MM.1S (cell line): ENCODE measurements at regions not wholly inside any gene's neighbourhood (a gene's known extent, or its start where the extent isn't known, plus 50 kb on each side); places are given as distances from the start of the nearest gene placed in this dataset.
"Not testable (repeated sequence)": the region's sequence is repeated elsewhere in the genome, so short reads cannot be mapped to it uniquely, and the experiment has no call there.

Experiments used
- DNase-seq: peaks from one replicate; pipeline ENCODE4 v3.0.0-alpha.2; 2015
- H2AFZ ChIP-seq: fragments of 300-600 bp; sonication (generic); 2 replicates; pipeline ENCODE4 v1.6.0; 2016; ENCODE audit warnings: antibody characterized with exemption, low read length
- H3F3A ChIP-seq: fragments of 300-600 bp; sonication (generic); 2 replicates; pipeline ENCODE4 v1.6.1; 2016; ENCODE audit warnings: mild to moderate bottlenecking, antibody characterized with exemption, low read length, moderate library complexity, mixed read lengths; ENCODE audit not compliant: insufficient read depth
- H3K27ac ChIP-seq: fragments of 300-600 bp; sonication (generic); 2 replicates; pipeline ENCODE4 v1.5.1; 2016; ENCODE audit warnings: mild to moderate bottlenecking, low read length
- H3K27me3 ChIP-seq: fragments of 300-600 bp; sonication (generic); replicated peaks from 2 replicates; pipeline ENCODE4 v1.6.0; 2016; ENCODE audit warnings: low read length; ENCODE audit not compliant: insufficient read depth
- H3K36me3 ChIP-seq: fragments of 300-600 bp; sonication (generic); replicated peaks from 2 replicates; pipeline ENCODE4 v1.6.1; 2016; ENCODE audit warnings: mild to moderate bottlenecking, low read length, mixed read lengths; ENCODE audit not compliant: insufficient read depth
- H3K4me1 ChIP-seq: fragments of 300-600 bp; sonication (generic); 2 replicates; pipeline ENCODE4 v1.6.1; 2016; ENCODE audit warnings: low read length, mixed read lengths
- H3K4me2 ChIP-seq: fragments of 300-600 bp; sonication (generic); 2 replicates; pipeline ENCODE4 v1.6.0; 2016; ENCODE audit warnings: low read depth, low read length
- H3K4me3 ChIP-seq: fragments of 300-600 bp; sonication (generic); 2 replicates; pipeline ENCODE4 v1.5.1; 2016; ENCODE audit warnings: low read length, mixed read lengths
- H3K79me2 ChIP-seq: fragments of 300-600 bp; sonication (generic); 2 replicates; pipeline ENCODE4 v1.6.1; 2016; ENCODE audit warnings: mixed run types, low read length, mixed read lengths
- H3K9ac ChIP-seq: fragments of 300-600 bp; sonication (generic); 2 replicates; pipeline ENCODE4 v1.6.1; 2016; ENCODE audit warnings: low read length, mixed read lengths
- H3K9me2 ChIP-seq: fragments of 300-600 bp; sonication (generic); replicated peaks from 2 replicates; pipeline ENCODE4 v1.6.1; 2016; ENCODE audit warnings: mild to moderate bottlenecking, low read length, mixed read lengths; ENCODE audit not compliant: insufficient read depth
- H3K9me3 ChIP-seq: fragments of 300-600 bp; sonication (generic); replicated peaks from 2 replicates; pipeline ENCODE4 v1.6.1; 2016; ENCODE audit warnings: mild to moderate bottlenecking, low read length, mixed read lengths; ENCODE audit not compliant: insufficient read depth
- H4K20me1 ChIP-seq: fragments of 300-600 bp; sonication (generic); 2 replicates; pipeline ENCODE4 v1.6.1; 2016; ENCODE audit warnings: mild to moderate bottlenecking, low read length, moderate library complexity, mixed read lengths; ENCODE audit not compliant: insufficient read depth
- EZH2 ChIP-seq: fragments of 300-600 bp; sonication (generic); optimal IDR thresholded peaks from 2 replicates; pipeline ENCODE3; 2017; ENCODE audit warnings: low read depth, mild to moderate bottlenecking, antibody characterized with exemption, low read length, mixed read lengths
- EZH2phosphoT487 ChIP-seq: fragments of 300-600 bp; sonication (generic); IDR thresholded peaks from 2 replicates; pipeline ENCODE4 v1.6.1; 2018; ENCODE audit warnings: antibody characterized with exemption, low read length
- TF ChIP-seq, protein P1 (sequence below): fragments of 300-600 bp; sonication (generic); IDR thresholded peaks from 2 replicates; pipeline ENCODE4 v1.5.1; 2016; ENCODE audit warnings: antibody characterized with exemption, low read length, mixed read lengths

- Histone ChIP-seq H3K4me1 (no peaks in the 10 kb centered on the region), H3F3A (no peaks in the 10 kb centered on the region), H3K9ac (no peak overlapping the region), H3K27ac (no peak overlapping the region), H3K36me3 (no peaks in the 10 kb centered on the region), H3K4me3 (no peak overlapping the region), H2AFZ (no peak overlapping the region), H3K27me3 (no peaks in the 10 kb centered on the region), H3K4me2 (no peak overlapping the region), H3K79me2 (no peaks in the 10 kb centered on the region), H4K20me1 (no peaks in the 10 kb centered on the region), H3K9me2 (no peaks in the 10 kb centered on the region), H3K9me3 (no peaks in the 10 kb centered on the region)
- no peak for DNase-seq
- TF ChIP-seq EZH2 (no peak), EZH2phosphoT487 (no peak)
Measured at GRCh38 chr2:172307800-172308199, 119.6 kb upstream of the ITGA6 start.

- no peaks in the 10 kb centered on the region for H3K9me3 ChIP-seq
- no peaks in the 10 kb centered on the region for H4K20me1 ChIP-seq
- TF ChIP-seq, protein P1, sequence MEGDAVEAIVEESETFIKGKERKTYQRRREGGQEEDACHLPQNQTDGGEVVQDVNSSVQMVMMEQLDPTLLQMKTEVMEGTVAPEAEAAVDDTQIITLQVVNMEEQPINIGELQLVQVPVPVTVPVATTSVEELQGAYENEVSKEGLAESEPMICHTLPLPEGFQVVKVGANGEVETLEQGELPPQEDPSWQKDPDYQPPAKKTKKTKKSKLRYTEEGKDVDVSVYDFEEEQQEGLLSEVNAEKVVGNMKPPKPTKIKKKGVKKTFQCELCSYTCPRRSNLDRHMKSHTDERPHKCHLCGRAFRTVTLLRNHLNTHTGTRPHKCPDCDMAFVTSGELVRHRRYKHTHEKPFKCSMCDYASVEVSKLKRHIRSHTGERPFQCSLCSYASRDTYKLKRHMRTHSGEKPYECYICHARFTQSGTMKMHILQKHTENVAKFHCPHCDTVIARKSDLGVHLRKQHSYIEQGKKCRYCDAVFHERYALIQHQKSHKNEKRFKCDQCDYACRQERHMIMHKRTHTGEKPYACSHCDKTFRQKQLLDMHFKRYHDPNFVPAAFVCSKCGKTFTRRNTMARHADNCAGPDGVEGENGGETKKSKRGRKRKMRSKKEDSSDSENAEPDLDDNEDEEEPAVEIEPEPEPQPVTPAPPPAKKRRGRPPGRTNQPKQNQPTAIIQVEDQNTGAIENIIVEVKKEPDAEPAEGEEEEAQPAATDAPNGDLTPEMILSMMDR, result no peak
- TF ChIP-seq EZH2phosphoT487 (no peak), EZH2 (no peak)
- no peak overlapping the region for H2AFZ ChIP-seq
- H3K4me2 ChIP-seq, result no peak overlapping the region
- no peaks in the 10 kb centered on the region for H3K9me2 ChIP-seq
- H3K79me2 ChIP-seq, result no peaks in the 10 kb centered on the region
- no peaks in the 10 kb centered on the region for H3K36me3 ChIP-seq
- no peaks in the 10 kb centered on the region for H3F3A ChIP-seq
- H3K4me1 ChIP-seq, result no peaks in the 10 kb centered on the region
- no peak overlapping the region for H3K9ac ChIP-seq
- DNase-seq, result no peak
- H3K27ac ChIP-seq, result no peak overlapping the region
- H3K4me3 ChIP-seq, result no peak overlapping the region
- H3K27me3 ChIP-seq, result no peaks in the 10 kb centered on the region
Measured at GRCh38 chr2:172308253-172308935, 119.0 kb upstream of the ITGA6 start.

- Histone ChIP-seq H3K4me3 (no peak overlapping the region), H3K9me2 (no peaks in the 10 kb centered on the region), H4K20me1 (no peaks in the 10 kb centered on the region), H3K9me3 (no peaks in the 10 kb centered on the region), H3K27me3 (no peaks in the 10 kb centered on the region), H3K4me2 (no peak overlapping the region), H3K4me1 (no peaks in the 10 kb centered on the region), H2AFZ (no peak overlapping the region), H3K36me3 (no peaks in the 10 kb centered on the region), H3F3A (no peaks in the 10 kb centered on the region), H3K79me2 (no peaks in the 10 kb centered on the region), H3K9ac (no peak overlapping the region), H3K27ac (no peak overlapping the region)
- no peak for DNase-seq
- TF ChIP-seq EZH2phosphoT487, result no peak
- TF ChIP-seq EZH2, result no peak
- TF ChIP-seq, protein P1, result no peak
Measured at GRCh38 chr2:172311921-172312345, 115.5 kb upstream of the ITGA6 start.

GRCh38 chr2:172313715-172314341 lies 113.6 kb upstream of the ITGA6 start:
- Histone ChIP-seq H3K79me2 (no peaks in the 10 kb centered on the region), H3F3A (no peaks in the 10 kb centered on the region)
- TF ChIP-seq EZH2, result no peak
- TF ChIP-seq EZH2phosphoT487, result no peak
- TF ChIP-seq, protein P1, result no peak

DNA sequence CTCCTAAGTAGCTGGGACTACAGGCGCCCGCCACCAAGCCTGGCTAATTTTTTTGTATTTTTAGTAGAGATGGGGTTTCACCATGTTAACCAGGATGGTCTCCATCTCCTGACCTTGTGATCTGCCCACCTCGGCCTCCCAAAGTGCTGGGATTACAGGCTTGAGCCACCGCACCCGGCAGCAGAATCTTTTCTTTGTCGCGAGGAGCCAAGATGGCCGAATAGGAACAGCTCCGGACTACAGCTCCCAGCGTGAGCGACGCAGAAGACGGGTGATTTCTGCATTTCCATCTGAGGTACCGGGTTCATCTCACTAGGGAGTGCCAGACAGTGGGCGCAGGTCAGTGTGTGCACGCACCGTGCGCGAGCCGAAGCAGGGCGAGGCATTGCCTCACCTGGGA lies 112.3 kb upstream of the ITGA6 start:
- H4K20me1 ChIP-seq, H3K36me3 ChIP-seq, H3K9me2 ChIP-seq, H3K4me1 ChIP-seq, H3K27me3 ChIP-seq, H3K79me2 ChIP-seq, H3K4me3 ChIP-seq, H3K9me3 ChIP-seq, H3K9ac ChIP-seq, H3K4me2 ChIP-seq, DNase-seq, H3K27ac ChIP-seq, H3F3A ChIP-seq, H2AFZ ChIP-seq: not testable (repeated sequence)

More at GRCh38 chr2:172313715-172314341, 113.6 kb upstream of the ITGA6 start:
- H3K4me2 ChIP-seq, result no peak overlapping the region
- no peaks in the 10 kb centered on the region for H3K27me3 ChIP-seq
- H3K36me3 ChIP-seq, result no peaks in the 10 kb centered on the region
- no peaks in the 10 kb centered on the region for H3K4me1 ChIP-seq
- no peaks in the 10 kb centered on the region for H4K20me1 ChIP-seq
- H2AFZ ChIP-seq, result no peak overlapping the region
- no peak overlapping the region for H3K9ac ChIP-seq
- DNase-seq, result no peak
- no peaks in the 10 kb centered on the region for H3K9me2 ChIP-seq
- no peaks in the 10 kb centered on the region for H3K9me3 ChIP-seq
- H3K4me3 ChIP-seq, result no peak overlapping the region
- no peak overlapping the region for H3K27ac ChIP-seq
